GM23338 (cell line): ENCODE measurements at regions not wholly inside any gene's neighbourhood (a gene's known extent, or its start where the extent isn't known, plus 50 kb on each side); places are given as distances from the start of the nearest gene placed in this dataset.

ENCODE experiments used
- ATAC-seq: fragments of 200-7000 bp; cut with Tn5 transposase; 3 replicates; pipeline ENCODE4 v1.9.1; 2020
- DNase-seq: peaks from one replicate; pipeline ENCODE4 v3.0.0-alpha.2; 2015; ENCODE audit warnings: low spot score
- H2AFZ ChIP-seq: fragments of 200-600 bp; sonication (generic); 2 replicates; pipeline ENCODE4 v1.8.0; 2016; ENCODE audit warnings: antibody characterized with exemption, mild to moderate bottlenecking, moderate library complexity
- H3F3A ChIP-seq: fragments of 200-600 bp; sonication (generic); replicated peaks from 2 replicates; pipeline ENCODE4 v1.8.0; 2017; ENCODE audit warnings: antibody characterized with exemption, mixed run types, low read depth
- H3K27ac ChIP-seq: fragments of 200-600 bp; sonication (generic); 2 replicates; pipeline ENCODE4 v1.6.1; 2016; ENCODE audit warnings: low read depth
- H3K27me3 ChIP-seq: fragments of 200-600 bp; sonication (generic); 2 replicates; pipeline ENCODE4 v1.8.0; 2016; ENCODE audit warnings: mild to moderate bottlenecking, mixed run types, moderate library complexity; ENCODE audit not compliant: insufficient read depth
- H3K36me3 ChIP-seq: fragments of 200-600 bp; sonication (generic); 2 replicates; pipeline ENCODE4 v1.8.0; 2016; ENCODE audit warnings: mild to moderate bottlenecking; ENCODE audit not compliant: insufficient read depth
- H3K4me1 ChIP-seq: fragments of 200-600 bp; sonication (generic); 2 replicates; pipeline ENCODE4 v1.8.0; 2016; ENCODE audit warnings: mild to moderate bottlenecking, moderate library complexity; ENCODE audit not compliant: insufficient read depth
- H3K4me2 ChIP-seq: fragments of 200-600 bp; sonication (generic); 2 replicates; pipeline ENCODE4 v1.7.1; 2017; ENCODE audit warnings: mixed run types
- H3K4me3 ChIP-seq: fragments of 200-600 bp; sonication (generic); 2 replicates; pipeline ENCODE4 v1.6.1; 2016; ENCODE audit warnings: mixed run types
- H3K79me2 ChIP-seq: fragments of 200-600 bp; sonication (generic); replicated peaks from 2 replicates; pipeline ENCODE4 v1.8.0; 2017; ENCODE audit warnings: mild to moderate bottlenecking; ENCODE audit not compliant: insufficient read depth
- H3K9me2 ChIP-seq: fragments of 200-600 bp; sonication (generic); 2 replicates; pipeline ENCODE4 v1.8.0; 2017; ENCODE audit not compliant: insufficient read depth
- H4K20me1 ChIP-seq: fragments of 200-600 bp; sonication (generic); replicated peaks from 2 replicates; pipeline ENCODE4 v1.8.0; 2017; ENCODE audit warnings: mild to moderate bottlenecking; ENCODE audit not compliant: insufficient read depth
- H3K27ac Mint-ChIP-seq: 2 replicates; pipeline ENCODE4 v1.8.0; 2020; ENCODE audit warnings: inconsistent platforms, mild to moderate bottlenecking, moderate library complexity, mixed read lengths
- H3K27me3 Mint-ChIP-seq: 3 replicates; pipeline ENCODE4 v1.8.0; 2022; ENCODE audit warnings: low read depth, mild to moderate bottlenecking, moderate library complexity, mixed read lengths, inconsistent platforms; ENCODE audit not compliant: insufficient read depth, poor library complexity
- H3K36me3 Mint-ChIP-seq: 3 replicates; pipeline ENCODE4 v1.8.0; 2021; ENCODE audit warnings: low read depth, mild to moderate bottlenecking, inconsistent platforms, moderate library complexity, mixed read lengths
- H3K4me1 Mint-ChIP-seq: 3 replicates; pipeline ENCODE4 v1.8.0; 2020; ENCODE audit warnings: mild to moderate bottlenecking, inconsistent platforms, mixed read lengths
- H3K4me3 Mint-ChIP-seq: 3 replicates; pipeline ENCODE4 v1.8.0; 2021; ENCODE audit warnings: moderate library complexity, mild to moderate bottlenecking, inconsistent platforms, mixed read lengths
- H3K9me3 Mint-ChIP-seq: 3 replicates; pipeline ENCODE4 v1.8.0; 2020; ENCODE audit warnings: moderate library complexity, mild to moderate bottlenecking, inconsistent platforms, mixed read lengths
- CREB1 ChIP-seq: fragments of 250-450 bp; sonication (Bioruptor Pico); IDR thresholded peaks from 2 replicates; pipeline ENCODE4 v1.5.0; 2020; ENCODE audit warnings: low read depth, mild to moderate bottlenecking, moderate library complexity
- EZH2 ChIP-seq: fragments of 200-600 bp; sonication (generic); IDR thresholded peaks from one replicate; pipeline ENCODE4 v1.8.0; 2017; ENCODE audit warnings: antibody characterized with exemption, mild to moderate bottlenecking, low read depth; ENCODE audit not compliant: unreplicated experiment
- EZH2phosphoT487 ChIP-seq: fragments of 200-600 bp; sonication (generic); IDR thresholded peaks from one replicate; pipeline ENCODE4 v1.8.1; 2018; ENCODE audit warnings: antibody characterized with exemption; ENCODE audit not compliant: unreplicated experiment
- NANOG ChIP-seq: IDR thresholded peaks from 2 replicates; pipeline ENCODE4 v1.6.1; 2016; ENCODE audit warnings: antibody characterized with exemption, borderline replicate concordance
- POLR2AphosphoS5 ChIP-seq: IDR thresholded peaks from 2 replicates; pipeline ENCODE4 v1.6.1; 2016; ENCODE audit warnings: antibody characterized with exemption, low read depth
- STAT1 ChIP-seq: IDR thresholded peaks from one replicate; pipeline ENCODE4 v1.6.1; 2016; ENCODE audit warnings: antibody characterized with exemption; ENCODE audit not compliant: unreplicated experiment
- ZNF114 ChIP-seq: fragments of 250-450 bp; sonication (Bioruptor Pico); IDR thresholded peaks from 2 replicates; pipeline ENCODE4 v1.5.0; 2020; ENCODE audit warnings: mild to moderate bottlenecking, moderate library complexity
- ZNF331 ChIP-seq: fragments of 250-450 bp; sonication (Bioruptor Pico); IDR thresholded peaks from 2 replicates; pipeline ENCODE4 v1.5.0; 2020; ENCODE audit warnings: low read depth, mild to moderate bottlenecking, moderate library complexity
- TF ChIP-seq, protein P1 (sequence below), 2 experiments: fragments of 200-600 bp in 1 of 2; sonication (generic) in 1 of 2; conservative IDR thresholded peaks; 2 replicates each; pipeline versions ENCODE4 v1.5.1 to v1.6.1; 2016 to 2017; ENCODE audit warnings: antibody characterized with exemption in 2 of 2, low read depth in 2 of 2, mild to moderate bottlenecking in 2 of 2, moderate library complexity in 1 of 2
- TF ChIP-seq, protein P2 (sequence below): IDR thresholded peaks from one replicate; pipeline ENCODE4 v1.6.1; 2018; ENCODE audit warnings: antibody characterized with exemption; ENCODE audit not compliant: unreplicated experiment

DNA sequence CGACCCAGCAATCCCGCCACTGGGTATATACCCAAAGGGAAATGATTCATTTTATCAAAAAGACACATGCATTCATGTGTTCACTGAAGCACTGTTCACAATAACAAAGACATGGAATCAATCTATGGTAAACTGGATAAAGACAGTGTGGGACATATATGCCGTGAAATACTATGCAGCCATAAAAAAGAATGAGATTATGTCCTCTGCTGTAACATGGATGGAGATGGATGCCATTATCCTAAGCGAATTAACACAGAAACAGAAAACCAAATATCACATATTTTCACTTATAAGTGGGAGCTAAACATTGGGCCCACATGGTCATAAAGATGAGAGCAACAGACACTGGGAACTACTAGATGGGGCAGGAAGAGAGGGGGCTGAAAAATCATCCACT, 345.0 kb downstream of the UQCRFS1 start:
- no peaks in the 10 kb centered on the region for H3K27me3 ChIP-seq
- no peak for ATAC-seq
- Mint-ChIP-seq H3K27me3 (peaks cover 5% of the 10 kb centered on the region), H3K27ac (no peak overlapping the region), H3K4me3 (no peak overlapping the region), H3K4me1 (peaks cover 2% of the 10 kb centered on the region; the same call in 1 of the 3 replicates), H3K9me3 (peaks cover 6% of the 10 kb centered on the region), H3K36me3 (peaks cover 7% of the 10 kb centered on the region; the same call in 1 of the 3 replicates)
- TF ChIP-seq ZNF331, result no peak
- no peak for TF ChIP-seq EZH2phosphoT487
- no peak for TF ChIP-seq EZH2
- TF ChIP-seq POLR2AphosphoS5, result no peak
- TF ChIP-seq ZNF114, result no peak
- TF ChIP-seq, protein P1, sequence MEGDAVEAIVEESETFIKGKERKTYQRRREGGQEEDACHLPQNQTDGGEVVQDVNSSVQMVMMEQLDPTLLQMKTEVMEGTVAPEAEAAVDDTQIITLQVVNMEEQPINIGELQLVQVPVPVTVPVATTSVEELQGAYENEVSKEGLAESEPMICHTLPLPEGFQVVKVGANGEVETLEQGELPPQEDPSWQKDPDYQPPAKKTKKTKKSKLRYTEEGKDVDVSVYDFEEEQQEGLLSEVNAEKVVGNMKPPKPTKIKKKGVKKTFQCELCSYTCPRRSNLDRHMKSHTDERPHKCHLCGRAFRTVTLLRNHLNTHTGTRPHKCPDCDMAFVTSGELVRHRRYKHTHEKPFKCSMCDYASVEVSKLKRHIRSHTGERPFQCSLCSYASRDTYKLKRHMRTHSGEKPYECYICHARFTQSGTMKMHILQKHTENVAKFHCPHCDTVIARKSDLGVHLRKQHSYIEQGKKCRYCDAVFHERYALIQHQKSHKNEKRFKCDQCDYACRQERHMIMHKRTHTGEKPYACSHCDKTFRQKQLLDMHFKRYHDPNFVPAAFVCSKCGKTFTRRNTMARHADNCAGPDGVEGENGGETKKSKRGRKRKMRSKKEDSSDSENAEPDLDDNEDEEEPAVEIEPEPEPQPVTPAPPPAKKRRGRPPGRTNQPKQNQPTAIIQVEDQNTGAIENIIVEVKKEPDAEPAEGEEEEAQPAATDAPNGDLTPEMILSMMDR (conservative IDR thresholded peaks at IDR 0.05; ENCODE audit: low read depth in 2 of 2), result no peak
- no peak for DNase-seq
- no peak overlapping the region for H3K4me3 ChIP-seq
- H3K27ac ChIP-seq, result no peak overlapping the region
- H3F3A ChIP-seq, result no peaks in the 10 kb centered on the region
- H3K9me2 ChIP-seq, result 0 out of 2 replicates have a peak, but pooled peaks cover 3% of the 10 kb centered on the region
- no peaks in the 10 kb centered on the region for H3K4me1 ChIP-seq
- no peaks in the 10 kb centered on the region for H3K79me2 ChIP-seq
- H4K20me1 ChIP-seq, result no peaks in the 10 kb centered on the region
- no peaks in the 10 kb centered on the region for H3K36me3 ChIP-seq
- H2AFZ ChIP-seq, result no peak overlapping the region
- H3K4me2 ChIP-seq, result no peak overlapping the region

DNA sequence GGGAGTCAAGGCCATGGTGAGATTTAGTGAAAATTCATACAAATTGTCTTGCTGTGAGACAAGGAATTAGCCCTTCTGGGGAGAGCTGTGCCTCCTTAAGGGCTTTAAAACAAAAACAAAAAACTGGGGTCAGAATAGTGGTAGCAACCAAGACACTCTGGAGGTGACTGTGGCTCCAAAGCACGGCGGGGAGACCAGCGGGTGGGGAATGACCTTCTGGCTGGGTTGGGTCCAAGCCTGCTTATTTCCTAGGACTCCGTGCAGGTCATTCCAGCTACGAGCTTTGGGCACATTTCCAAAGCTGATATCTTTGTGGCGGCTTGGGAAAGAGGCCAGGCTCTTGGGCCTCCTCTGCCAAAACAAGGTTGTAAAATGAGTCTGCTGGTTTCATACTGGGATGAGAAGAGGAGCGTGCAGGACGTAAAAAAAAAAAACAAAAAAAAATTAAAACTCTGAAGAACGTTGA, 348.3 kb downstream of the UQCRFS1 start:
- H3K4me3 ChIP-seq, result no peak overlapping the region
- Mint-ChIP-seq H3K4me3 (no peak overlapping the region), H3K9me3 (no peaks in the 10 kb centered on the region; the same call in 1 of the 3 replicates), H3K36me3 (0 out of 3 replicates have a peak, but pooled peaks cover 2% of the 10 kb centered on the region), H3K4me1 (peaks cover 2% of the 10 kb centered on the region; the same call in 1 of the 3 replicates), H3K27ac (no peak overlapping the region), H3K27me3 (peaks cover 7% of the 10 kb centered on the region)
- 0 out of 2 replicates have a peak, but pooled peaks cover 2% of the 10 kb centered on the region for H3K9me2 ChIP-seq
- H3K79me2 ChIP-seq, result no peaks in the 10 kb centered on the region
- no peaks in the 10 kb centered on the region for H3K4me1 ChIP-seq
- H3K27ac ChIP-seq, result no peak overlapping the region
- H2AFZ ChIP-seq, result no peak overlapping the region
- ATAC-seq, result no peak
- no peaks in the 10 kb centered on the region for H4K20me1 ChIP-seq
- no peak overlapping the region for H3K4me2 ChIP-seq
- H3K27me3 ChIP-seq, result no peaks in the 10 kb centered on the region
- H3K36me3 ChIP-seq, result no peaks in the 10 kb centered on the region
- no peaks in the 10 kb centered on the region for H3F3A ChIP-seq
- no peak for DNase-seq
- TF ChIP-seq STAT1 (no peak), NANOG (no peak), EZH2 (no peak), ZNF331 (no peak), EZH2phosphoT487 (no peak), POLR2AphosphoS5 (no peak), ZNF114 (no peak), CREB1 (CRISPR knock-in tag) (no peak)
- TF ChIP-seq, protein P1 (conservative IDR thresholded peaks at IDR 0.05; ENCODE audit: low read depth in 2 of 2), result no peak
- TF ChIP-seq, protein P2, sequence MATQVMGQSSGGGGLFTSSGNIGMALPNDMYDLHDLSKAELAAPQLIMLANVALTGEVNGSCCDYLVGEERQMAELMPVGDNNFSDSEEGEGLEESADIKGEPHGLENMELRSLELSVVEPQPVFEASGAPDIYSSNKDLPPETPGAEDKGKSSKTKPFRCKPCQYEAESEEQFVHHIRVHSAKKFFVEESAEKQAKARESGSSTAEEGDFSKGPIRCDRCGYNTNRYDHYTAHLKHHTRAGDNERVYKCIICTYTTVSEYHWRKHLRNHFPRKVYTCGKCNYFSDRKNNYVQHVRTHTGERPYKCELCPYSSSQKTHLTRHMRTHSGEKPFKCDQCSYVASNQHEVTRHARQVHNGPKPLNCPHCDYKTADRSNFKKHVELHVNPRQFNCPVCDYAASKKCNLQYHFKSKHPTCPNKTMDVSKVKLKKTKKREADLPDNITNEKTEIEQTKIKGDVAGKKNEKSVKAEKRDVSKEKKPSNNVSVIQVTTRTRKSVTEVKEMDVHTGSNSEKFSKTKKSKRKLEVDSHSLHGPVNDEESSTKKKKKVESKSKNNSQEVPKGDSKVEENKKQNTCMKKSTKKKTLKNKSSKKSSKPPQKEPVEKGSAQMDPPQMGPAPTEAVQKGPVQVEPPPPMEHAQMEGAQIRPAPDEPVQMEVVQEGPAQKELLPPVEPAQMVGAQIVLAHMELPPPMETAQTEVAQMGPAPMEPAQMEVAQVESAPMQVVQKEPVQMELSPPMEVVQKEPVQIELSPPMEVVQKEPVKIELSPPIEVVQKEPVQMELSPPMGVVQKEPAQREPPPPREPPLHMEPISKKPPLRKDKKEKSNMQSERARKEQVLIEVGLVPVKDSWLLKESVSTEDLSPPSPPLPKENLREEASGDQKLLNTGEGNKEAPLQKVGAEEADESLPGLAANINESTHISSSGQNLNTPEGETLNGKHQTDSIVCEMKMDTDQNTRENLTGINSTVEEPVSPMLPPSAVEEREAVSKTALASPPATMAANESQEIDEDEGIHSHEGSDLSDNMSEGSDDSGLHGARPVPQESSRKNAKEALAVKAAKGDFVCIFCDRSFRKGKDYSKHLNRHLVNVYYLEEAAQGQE, result no peak
